Thyroid gland (tissue), 4 donors: ENCODE measurements at regions not wholly inside any gene's neighbourhood (a gene's known extent, or its start where the extent isn't known, plus 50 kb on each side); places are given as distances from the start of the nearest gene placed in this dataset.

Experiments used
- CTCF ChIP-seq, 6 experiments: fragments of 200-600 bp in 3 of 6; fragments of 450-650 bp in 3 of 6; sonication (generic) in 3 of 6; IDR thresholded peaks; one replicate each; pipeline ENCODE4 v1.5.1; 2016 to 2019; ENCODE audit warnings: antibody characterized with exemption in 6 of 6, mild to moderate bottlenecking in 2 of 6, inconsistent platforms in 1 of 6, moderate library complexity in 1 of 6
- POLR2A ChIP-seq, 2 donors: fragments of 450-650 bp; IDR thresholded peaks; one replicate each; pipeline ENCODE4 v1.6.1; 2017; ENCODE audit warnings: antibody characterized with exemption in 2 of 2, mild to moderate bottlenecking in 2 of 2, moderate library complexity in 1 of 2

GRCh38 chr9:19550009-19550408 is 141.2 kb downstream of the ACER2 start:
- TF ChIP-seq CTCF (IDR thresholded peaks at IDR 0.05) (no peak), POLR2A (IDR thresholded peaks at IDR 0.05) (no peak)
